Neuronal stem cell (in vitro differentiated cells): ENCODE measurements at regions not wholly inside any gene's neighbourhood (a gene's known extent, or its start where the extent isn't known, plus 50 kb on each side); places are given as distances from the start of the nearest gene placed in this dataset.

Source experiments
- DNase-seq: peaks from one replicate; pipeline ENCODE4 v3.0.0-alpha.2; 2013; ENCODE audit warnings: low spot score
- H2AFZ ChIP-seq: one replicate; pipeline ENCODE4 v1.6.1; 2013; ENCODE audit warnings: mild to moderate bottlenecking, low read length, inconsistent platforms
- H2AK5ac ChIP-seq: 2 replicates; pipeline ENCODE4 v1.6.1; 2013; ENCODE audit warnings: low read depth, mild to moderate bottlenecking, inconsistent platforms, low read length, moderate library complexity, mixed read lengths
- H2BK120ac ChIP-seq: 2 replicates; pipeline ENCODE4 v1.6.1; 2013; ENCODE audit warnings: low read depth, mild to moderate bottlenecking, inconsistent platforms, low read length, moderate library complexity, mixed read lengths
- H2BK12ac ChIP-seq: one replicate; pipeline ENCODE4 v1.6.1; 2013; ENCODE audit warnings: low read length, inconsistent platforms
- H2BK15ac ChIP-seq: 2 replicates; pipeline ENCODE4 v1.6.1; 2013; ENCODE audit warnings: mild to moderate bottlenecking, low read length, inconsistent platforms, mixed read lengths
- H2BK5ac ChIP-seq: one replicate; pipeline ENCODE4 v1.6.1; 2013; ENCODE audit warnings: inconsistent platforms, mild to moderate bottlenecking, low read length, moderate library complexity
- H3K14ac ChIP-seq: one replicate; pipeline ENCODE4 v1.6.1; 2013; ENCODE audit warnings: low read length, inconsistent platforms
- H3K18ac ChIP-seq: 2 replicates; pipeline ENCODE4 v1.6.1; 2013; ENCODE audit warnings: low read length, inconsistent platforms
- H3K23ac ChIP-seq: 2 replicates; pipeline ENCODE4 v1.6.1; 2013; ENCODE audit warnings: low read depth, mild to moderate bottlenecking, mixed read lengths, low read length, inconsistent platforms; ENCODE audit not compliant: poor library complexity
- H3K27ac ChIP-seq: replicated peaks from 3 replicates; pipeline ENCODE4 v1.5.1; 2013; ENCODE audit warnings: low read length, inconsistent platforms
- H3K27me3 ChIP-seq, 3 experiments: 2 replicates each; pipeline ENCODE4 v1.6.1; 2013; ENCODE audit warnings: low read length in 3 of 3, mild to moderate bottlenecking in 2 of 3, inconsistent platforms in 1 of 3, low read depth in 1 of 3, mixed read lengths in 1 of 3, moderate library complexity in 1 of 3; ENCODE audit not compliant: control insufficient read depth in 3 of 3, insufficient read depth in 3 of 3
- H3K36me3 ChIP-seq, 2 donors: replicated peaks in 1 of 2; 2 replicates each; pipeline ENCODE4 v1.6.1; 2013; ENCODE audit warnings: low read length in 2 of 2; ENCODE audit not compliant: control insufficient read depth in 2 of 2, insufficient read depth in 2 of 2
- H3K4ac ChIP-seq: 2 replicates; pipeline ENCODE4 v1.6.1; 2013; ENCODE audit warnings: inconsistent platforms, mild to moderate bottlenecking, low read length, moderate library complexity
- H3K4me1 ChIP-seq, 2 donors: 1 replicate in 1 of 2; 2 replicates in 1 of 2; pipeline ENCODE4 v1.6.1; 2013; ENCODE audit warnings: low read length in 2 of 2, low read depth in 1 of 2; ENCODE audit not compliant: control insufficient read depth in 2 of 2, insufficient read depth in 1 of 2
- H3K4me2 ChIP-seq: one replicate; pipeline ENCODE4 v1.6.1; 2013; ENCODE audit warnings: mild to moderate bottlenecking, low read length, inconsistent platforms; ENCODE audit not compliant: insufficient read depth, poor library complexity, severe bottlenecking
- H3K4me3 ChIP-seq, 2 donors: 2 replicates each; pipeline ENCODE4 v1.5.1; 2013; ENCODE audit warnings: low read length in 2 of 2, mild to moderate bottlenecking in 2 of 2, inconsistent platforms in 1 of 2, moderate library complexity in 1 of 2
- H3K79me1 ChIP-seq: one replicate; pipeline ENCODE4 v1.6.1; 2013; ENCODE audit warnings: low read depth, mild to moderate bottlenecking, inconsistent platforms, low read length, moderate library complexity
- H3K9ac ChIP-seq: one replicate; pipeline ENCODE4 v1.6.1; 2013; ENCODE audit warnings: mild to moderate bottlenecking, low read depth, low read length, inconsistent platforms; ENCODE audit not compliant: poor library complexity
- H3K9me3 ChIP-seq, 2 donors: replicated peaks in 1 of 2; 2 replicates each; pipeline versions ENCODE3 to v1.6.1; 2013; ENCODE audit warnings: low read length in 2 of 2, mild to moderate bottlenecking in 2 of 2, inconsistent platforms in 1 of 2, low read depth in 1 of 2, mixed read lengths in 1 of 2, moderate library complexity in 1 of 2; ENCODE audit not compliant: control insufficient read depth in 2 of 2, insufficient read depth in 1 of 2
- H4K8ac ChIP-seq: one replicate; pipeline ENCODE4 v1.6.1; 2013; ENCODE audit warnings: low read depth, mild to moderate bottlenecking, inconsistent platforms, low read length, moderate library complexity
- H4K91ac ChIP-seq: one replicate; pipeline ENCODE4 v1.6.1; 2013; ENCODE audit warnings: low read length, low read depth, mild to moderate bottlenecking, inconsistent platforms; ENCODE audit not compliant: poor library complexity
- WGBS, 2 donors: extraction: QIAGEN DNeasy Blood & Tissue Kit; methylation state at CpG; one replicate each; pipeline ENCODE4 v1.1.7; 2013; ENCODE audit warnings: missing lambda C conversion rate in 2 of 2, mixed read lengths in 1 of 2; ENCODE audit not compliant: insufficient read length in 2 of 2, insufficient replicate concordance in 1 of 2; ENCODE audit errors: extremely low coverage in 2 of 2; 5-methylcytosine and 5-hydroxymethylcytosine counted together

- Histone ChIP-seq H2AFZ (no peak overlapping the region), H2BK12ac (no peak overlapping the region), H3K27ac (no peak overlapping the region), H3K4me2 (no peak overlapping the region), H2BK15ac (no peak overlapping the region), H3K4ac (no peak overlapping the region), H3K9me3 (no peaks in the 10 kb centered on the region), H3K4me1 (peaks cover 0 to 6% of the 10 kb centered on the region in 2 donors), H4K91ac (no peak overlapping the region), H4K8ac (no peak overlapping the region), H3K18ac (no peak overlapping the region), H2BK5ac (no peak overlapping the region), H3K9ac (no peak overlapping the region), H2AK5ac (no peak overlapping the region), H3K79me1 (no peaks in the 10 kb centered on the region), H3K23ac (no peak overlapping the region), H3K27me3 (peaks cover 0 to 6% (median 0%) of the 10 kb centered on the region in 3 experiments), H3K36me3 (no peaks in the 10 kb centered on the region), H3K14ac (no peak overlapping the region), H3K4me3 (no peak overlapping the region), H2BK120ac (no peak overlapping the region)
- no CpG with 5 or more reads among the region's 3 CpGs for WGBS, 2 donors
- DNase-seq: no peak
Measured at GRCh38 chr1:213936571-213936970, 51.2 kb upstream of the PROX1 start.
